HG03432 (cell line): ENCODE measurements at regions not wholly inside any gene's neighbourhood (a gene's known extent, or its start where the extent isn't known, plus 50 kb on each side); places are given as distances from the start of the nearest gene placed in this dataset.

ENCODE experiments used
- ATAC-seq: cut with Tn5 transposase; IDR thresholded peaks from one replicate; pipeline ENCODE4 v1.9.1; 2021; ENCODE audit warnings: mild to moderate bottlenecking, moderate library complexity; ENCODE audit not compliant: unreplicated experiment

DNA sequence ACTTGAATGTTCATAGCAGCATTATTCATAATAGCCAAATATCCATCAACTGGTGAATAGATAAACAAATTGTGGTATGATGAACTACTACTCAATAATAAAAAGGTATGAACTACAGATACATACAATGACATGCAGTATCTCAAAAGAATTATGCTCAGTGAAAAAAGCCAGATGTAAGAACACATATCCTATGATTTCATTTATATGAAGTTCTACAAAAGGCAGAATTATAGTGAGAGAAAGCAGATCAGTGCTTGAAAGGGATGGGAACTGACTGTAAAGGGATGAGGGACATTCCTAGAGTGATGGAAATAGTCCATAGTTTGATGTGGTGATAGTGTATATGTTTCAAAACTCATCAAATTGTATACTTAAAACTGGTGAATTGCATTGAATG is 339.0 kb downstream of the ENC1 start:
- no peak for ATAC-seq

DNA sequence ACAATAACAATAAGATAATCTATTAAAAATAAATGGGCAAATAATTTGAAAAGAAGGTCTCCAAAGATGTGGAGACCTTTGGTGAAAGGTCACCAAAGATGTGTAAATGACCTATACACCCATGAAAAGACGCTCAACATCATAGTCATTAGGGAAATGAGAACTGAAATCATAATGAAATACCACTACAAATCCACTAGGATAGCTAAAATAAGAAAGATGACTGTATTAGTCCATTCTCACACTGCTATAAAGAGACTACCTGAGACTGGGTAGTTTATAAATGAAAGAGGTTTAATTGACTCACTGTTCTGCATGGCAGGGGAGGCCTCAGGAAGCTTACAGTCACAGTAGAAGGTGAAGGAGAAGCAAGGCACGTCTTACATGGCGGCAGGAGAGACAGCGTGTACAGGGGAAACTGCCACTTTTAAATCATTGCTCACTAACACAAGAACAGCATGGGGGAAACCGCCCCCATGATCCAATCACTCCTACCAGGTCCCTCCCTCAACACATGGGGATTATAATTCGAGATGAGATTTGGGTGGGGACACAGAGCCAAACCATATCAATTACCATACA is 339.6 kb downstream of the ENC1 start:
- no peak for ATAC-seq

DNA sequence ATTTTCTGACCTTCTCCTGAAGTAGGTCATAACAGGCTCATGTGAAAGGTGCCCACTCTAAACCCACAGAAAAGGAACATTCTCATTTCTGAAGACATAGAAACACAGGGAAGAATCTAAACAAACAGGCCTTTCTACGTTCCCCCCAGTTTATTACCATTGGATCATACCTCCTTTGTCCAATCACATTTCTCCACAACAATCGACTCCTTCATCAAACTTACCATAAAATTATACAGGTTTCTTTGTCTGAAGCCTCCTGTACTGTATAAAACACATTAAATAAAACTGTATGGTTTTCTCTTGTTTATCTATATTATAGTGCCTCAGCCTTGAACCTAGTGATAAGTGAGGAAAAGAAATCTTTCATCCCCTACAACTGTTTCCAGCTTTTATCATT is 340.7 kb downstream of the ENC1 start:
- no peak for ATAC-seq

DNA sequence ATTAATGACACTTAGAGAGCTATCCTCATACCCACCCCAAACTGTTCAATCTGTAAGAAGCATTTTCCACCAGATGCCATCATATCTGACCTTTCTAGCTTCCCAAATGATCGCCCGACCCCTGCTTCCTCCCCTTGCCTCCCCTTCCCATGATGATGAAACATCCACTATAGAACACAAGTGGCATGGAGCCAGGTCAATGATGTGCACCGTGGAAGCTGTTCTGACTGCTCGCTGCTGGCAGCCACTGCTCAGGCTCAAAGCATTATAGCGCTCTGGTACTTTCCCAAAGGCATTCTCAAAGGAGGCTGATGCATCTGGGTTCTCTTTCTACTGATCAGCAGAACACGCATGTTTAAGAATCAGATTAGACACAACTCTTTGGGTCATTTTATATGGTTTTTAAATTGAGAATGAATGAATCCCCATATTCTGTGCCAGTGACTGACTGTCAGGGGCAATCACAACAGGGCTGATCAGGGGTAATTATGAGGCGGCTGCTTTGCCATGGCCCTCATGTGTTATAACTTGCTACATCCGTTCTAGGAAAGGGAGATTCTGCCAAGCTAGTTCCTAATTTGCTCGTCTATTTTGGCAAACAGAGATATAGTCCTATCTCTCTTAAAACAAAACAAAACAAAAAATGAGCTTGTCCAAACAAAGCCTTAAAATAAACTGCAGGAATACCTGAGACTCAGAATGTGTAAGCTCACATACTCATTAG is 343.7 kb downstream of the ENC1 start:
- ATAC-seq, result no peak

DNA sequence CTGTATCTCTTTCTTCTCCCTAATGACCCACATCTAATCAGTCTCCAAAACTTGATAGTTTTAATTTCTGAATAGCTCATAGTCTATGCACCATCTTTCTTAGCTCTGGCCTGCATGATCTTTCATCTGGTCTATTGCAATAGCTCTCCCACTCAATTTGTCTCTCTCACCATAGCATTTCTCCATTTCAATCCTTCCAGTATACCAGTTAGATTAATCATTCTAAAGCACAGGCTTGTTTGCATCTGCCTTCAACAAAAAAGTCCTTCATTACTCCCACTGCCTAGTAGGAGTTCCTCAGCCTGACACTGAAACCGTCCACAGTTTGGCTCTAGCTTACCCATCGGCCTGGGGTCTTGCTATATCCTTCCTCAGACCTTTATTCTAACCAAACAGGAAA is 344.9 kb downstream of the ENC1 start:
- no peak for ATAC-seq

DNA sequence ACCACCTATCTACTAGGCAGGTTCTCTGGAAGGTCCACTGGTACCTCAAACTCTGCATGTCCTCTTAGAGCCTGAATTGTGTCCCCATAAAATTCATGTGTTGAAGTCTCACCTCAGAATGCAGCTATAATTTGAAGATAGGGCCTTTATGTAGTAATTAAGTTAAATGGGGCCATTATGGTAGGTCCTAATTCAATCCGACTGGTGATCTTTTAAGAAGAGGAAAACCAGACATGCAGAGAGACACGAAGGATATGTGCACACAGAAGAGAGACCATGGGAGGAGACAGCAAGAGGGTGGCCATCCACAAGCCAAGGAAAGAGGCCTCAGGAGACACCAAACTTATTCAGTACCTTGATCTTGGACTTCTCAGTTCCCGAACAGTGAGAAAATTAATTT is 345.4 kb downstream of the ENC1 start:
- no peak for ATAC-seq

DNA sequence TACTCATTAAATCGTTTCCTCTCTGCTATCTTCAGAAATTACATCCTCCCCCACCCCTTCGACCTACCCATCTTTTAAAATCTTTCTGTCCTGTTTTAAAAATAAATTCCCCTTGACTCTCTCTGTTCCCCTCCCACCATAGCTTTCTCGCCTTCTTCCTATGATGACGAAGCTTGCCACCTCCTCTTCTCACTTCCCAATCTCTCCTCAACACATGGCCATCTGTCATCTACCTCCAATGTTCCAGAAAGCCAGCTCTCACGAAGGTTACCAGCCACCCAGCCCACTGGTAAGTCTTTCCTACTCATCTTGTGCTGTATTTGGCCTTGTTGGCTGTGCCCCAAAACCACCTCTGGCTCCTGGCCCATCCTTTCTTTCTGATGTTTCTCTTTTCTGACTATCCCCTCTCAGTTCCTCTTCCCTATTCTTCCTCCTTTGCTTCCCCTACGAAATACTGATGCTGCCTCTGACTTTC is 346.3 kb downstream of the ENC1 start:
- peak; percentile 81 for ATAC-seq

DNA sequence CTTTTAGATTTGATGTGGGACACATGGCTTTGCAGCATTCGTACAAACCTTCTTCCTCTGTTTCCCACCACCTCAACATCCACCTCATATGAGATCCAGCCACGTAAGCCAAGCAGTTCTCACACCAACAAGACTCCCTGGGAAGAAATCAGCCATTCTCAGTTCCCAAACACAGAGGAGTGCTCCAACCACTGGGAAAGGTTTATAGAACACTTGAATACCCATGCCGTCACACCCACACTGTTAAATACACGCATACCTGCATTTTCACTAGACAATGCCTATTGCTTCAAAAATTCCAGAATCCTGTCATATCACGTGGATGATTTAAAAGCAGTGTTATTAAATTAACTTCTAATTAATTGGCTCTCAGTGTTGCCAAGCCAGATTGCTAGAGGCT is 347.3 kb downstream of the ENC1 start:
- ATAC-seq, result no peak

DNA sequence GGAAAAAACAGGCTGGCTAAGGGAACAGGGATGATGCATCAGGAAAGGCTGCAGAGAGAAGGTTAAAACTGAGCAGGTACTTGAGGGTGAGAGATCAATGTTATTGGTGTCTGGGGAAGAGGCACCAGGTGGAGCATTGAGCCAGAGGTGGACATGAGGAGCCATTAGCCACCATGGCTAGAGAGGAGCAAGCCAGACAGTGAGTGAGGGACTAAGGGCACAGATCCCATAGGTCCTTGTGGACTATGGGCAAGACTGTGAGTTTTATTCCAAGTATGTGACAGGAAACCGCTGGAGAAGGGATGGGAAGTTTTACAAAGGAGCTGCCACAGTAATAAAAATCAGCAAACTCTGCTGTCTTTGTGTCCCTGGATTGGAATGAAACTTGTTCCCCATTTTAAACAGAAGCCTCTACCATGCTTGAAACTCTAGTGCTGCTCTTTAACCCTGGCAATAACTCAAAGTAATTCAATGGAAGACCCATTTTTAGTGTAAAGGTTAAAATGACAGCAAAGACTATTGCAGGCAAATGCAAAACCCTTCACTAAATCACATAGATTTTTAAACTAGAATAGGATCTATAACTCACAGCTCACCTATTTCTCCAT is 349.8 kb downstream of the ENC1 start:
- ATAC-seq, result no peak

DNA sequence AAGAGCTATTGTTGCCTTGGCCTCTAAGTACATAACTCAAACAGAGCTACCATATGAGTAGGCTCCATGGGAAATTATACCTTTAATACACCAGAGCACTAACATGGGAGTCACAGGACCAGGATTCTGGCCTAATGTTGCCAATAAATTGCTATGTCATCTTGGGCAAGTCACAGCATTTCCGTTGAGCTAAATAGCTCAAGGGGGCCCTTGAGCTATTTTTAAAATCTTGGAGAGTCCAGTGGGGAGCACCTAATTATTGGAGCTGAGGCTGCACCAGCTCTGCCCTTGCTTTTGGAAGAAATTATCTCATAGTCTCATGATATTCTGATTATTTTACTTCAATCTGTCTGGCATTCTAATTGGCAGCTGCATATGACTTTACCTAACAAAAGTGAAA is 350.8 kb downstream of the ENC1 start:
- ATAC-seq, result no peak

DNA sequence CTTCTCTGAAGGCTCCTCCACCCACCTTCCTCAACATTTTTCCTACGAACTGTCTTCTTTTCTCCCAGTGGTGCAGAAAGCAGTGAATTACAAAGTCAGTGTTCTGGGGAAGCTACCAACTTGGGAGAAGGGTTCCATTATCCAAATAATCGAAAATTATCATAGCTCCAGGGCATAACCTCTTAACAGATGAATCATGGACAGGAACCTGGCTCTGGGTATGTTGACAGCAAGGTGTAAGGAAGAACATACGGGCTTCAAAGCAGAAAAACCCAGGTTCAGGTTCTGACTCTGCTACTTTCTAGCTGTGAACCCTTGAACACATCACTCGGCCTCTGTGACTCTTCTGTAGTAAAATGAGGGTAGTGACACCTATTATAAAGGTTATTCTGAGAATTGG is 351.3 kb downstream of the ENC1 start:
- no peak for ATAC-seq

DNA sequence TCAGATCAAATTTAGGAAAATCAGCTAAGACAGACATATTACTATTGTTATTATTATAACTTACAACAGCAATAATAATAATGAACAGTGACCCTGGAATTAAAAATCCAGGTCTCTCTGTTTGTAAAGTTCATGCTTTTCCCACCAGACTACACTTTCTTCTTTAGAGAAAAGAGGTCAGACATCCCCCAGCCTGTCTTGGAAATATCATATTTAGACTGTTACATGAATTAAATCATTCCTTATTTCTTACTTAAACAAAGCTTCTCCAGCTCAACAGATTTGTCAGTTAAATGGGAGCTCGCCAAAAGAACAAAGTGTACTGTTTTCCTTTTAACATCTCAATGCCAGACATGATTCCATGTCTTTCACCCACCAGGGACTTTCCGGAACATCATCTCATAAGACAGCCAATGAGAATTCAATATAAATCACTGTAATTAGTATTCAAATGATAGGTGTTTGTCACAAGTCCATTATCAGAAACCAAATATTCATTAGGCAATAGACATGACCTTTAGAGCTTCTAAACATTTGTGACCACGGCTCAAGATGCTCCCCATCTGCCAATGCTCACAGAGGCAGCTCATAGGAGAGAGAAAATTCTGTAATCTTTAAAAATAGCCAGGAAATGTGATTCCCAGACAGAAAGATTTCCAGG is 351.9 kb downstream of the ENC1 start:
- ATAC-seq, result no peak

DNA sequence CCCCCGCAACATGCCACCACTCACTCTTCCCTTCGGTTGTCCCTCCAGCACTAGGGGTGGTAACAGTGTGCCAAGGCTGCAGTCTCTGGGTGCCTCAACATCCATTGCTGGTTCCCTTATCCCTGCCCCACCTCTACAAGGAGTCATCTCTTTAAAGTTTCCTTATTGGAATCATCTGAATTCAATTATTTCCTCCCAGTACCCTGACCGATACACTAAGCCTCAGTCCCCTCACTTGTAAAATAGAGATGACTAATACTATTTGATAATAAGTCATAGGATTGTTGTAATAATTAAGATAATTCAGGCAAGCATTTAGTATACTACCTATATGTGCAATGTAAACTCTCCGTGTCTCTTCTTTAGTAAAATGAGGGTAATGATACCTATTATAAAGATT is 352.5 kb downstream of the ENC1 start:
- no peak for ATAC-seq

DNA sequence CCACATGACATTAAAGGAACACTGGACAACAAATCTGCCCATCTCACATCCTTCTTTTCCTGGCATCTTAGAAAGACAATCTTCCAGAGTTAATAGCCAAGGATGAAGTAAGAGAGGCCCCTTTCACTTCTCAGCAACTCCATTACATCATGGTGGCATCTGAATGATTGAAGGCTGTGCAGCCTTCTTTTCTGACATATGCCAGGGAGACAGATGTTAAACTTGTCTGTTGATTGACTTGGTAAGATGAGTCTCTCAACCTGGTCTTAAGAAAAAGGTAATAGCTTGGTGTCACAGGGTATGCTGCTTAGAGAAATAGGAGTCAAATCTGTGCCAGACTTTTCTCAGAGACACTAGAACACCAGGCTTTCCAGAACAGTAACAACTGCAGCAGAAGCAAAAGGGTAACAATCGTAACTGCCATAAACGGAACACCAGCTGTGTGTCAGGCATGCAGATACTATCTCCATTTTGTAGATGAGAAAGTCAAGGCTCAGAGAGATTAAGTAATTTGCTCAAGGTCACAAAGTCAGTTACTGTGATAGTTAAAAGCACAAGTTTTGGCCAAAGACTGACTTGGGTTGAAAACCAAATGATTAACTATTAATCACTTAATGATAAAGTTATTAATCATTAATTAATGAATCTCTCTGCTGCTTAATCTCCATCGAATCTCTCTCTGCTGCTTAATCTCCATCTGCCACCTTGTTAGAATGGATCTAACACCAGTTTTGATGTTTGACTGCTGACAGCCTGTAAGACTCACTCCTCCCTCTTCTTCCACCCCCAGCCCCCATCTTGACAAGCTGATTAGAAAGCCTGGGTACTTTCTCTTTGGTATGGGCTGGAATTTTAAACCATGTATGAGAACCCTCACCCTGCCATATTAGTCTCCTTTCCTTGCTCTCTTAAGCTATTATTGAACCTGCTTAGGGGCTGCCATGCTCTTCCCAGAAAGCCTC is 353.5 kb downstream of the ENC1 start:
- ATAC-seq, result no peak

DNA sequence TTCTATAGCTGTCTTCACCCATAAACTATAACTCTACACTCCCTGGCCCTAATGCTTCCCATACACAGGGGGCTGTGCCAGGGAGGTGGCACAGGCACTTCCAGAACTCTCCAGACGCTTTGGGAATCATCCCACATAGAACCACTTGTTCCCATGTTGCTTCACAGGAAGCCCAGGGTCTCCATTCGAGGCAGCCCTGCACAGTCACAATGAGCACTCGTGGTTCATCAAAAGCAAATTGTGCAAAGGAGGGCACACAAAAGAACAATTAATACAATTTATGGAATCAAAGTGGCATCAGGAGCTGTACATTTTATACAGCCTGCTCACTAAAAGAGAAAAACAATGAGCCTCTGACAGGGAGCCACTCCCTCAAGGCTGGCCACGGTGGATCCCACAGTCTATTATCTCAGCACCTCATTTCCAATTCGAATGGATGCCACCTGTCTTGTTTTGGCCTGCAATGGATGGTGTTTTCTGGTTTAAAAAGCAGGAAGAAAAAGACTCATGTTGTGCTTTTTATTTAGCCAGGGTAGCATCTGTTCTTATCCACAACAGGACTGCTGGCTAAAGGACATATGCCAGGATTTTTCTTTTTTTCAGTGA is 354.8 kb downstream of the ENC1 start:
- ATAC-seq, result no peak

DNA sequence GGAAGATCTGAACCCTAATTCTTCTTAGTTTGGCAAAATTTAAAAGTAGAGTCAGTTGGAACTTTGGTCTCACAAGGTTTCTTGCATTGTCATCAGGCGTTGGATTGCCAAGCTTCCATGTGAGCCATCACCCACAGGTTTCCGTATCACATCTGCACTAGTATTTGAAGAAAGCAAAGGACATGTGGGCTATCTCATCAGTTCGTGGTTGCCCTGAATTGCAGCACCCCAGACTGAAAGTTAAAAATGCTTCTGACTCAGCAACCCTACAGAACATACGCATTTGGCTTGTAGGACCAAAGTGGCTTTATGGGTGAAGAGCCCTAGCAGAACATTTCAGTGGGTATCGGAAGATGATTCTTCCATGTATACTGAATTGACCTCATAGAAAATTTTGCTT is 358.0 kb downstream of the ENC1 start:
- ATAC-seq, result no peak

DNA sequence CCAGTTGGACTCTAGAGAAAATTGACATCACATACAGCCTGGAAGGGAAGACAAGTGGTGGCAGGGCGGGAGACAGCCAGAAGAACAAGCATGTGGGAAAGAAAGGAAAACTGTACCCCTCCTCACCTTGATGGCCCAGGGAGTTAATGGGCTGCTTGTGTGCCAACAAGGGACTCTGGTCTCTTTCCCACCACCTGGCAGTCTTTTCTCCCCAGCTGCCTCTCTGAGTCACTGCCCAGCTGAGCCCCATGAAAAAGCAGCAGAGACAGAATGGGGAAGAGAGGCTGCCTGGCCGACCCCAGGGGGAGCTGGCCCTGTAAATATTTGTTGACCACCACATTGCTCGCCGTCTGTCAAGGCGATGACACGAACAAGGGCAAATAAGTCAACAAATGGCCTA is 359.4 kb downstream of the ENC1 start:
- no peak for ATAC-seq

DNA sequence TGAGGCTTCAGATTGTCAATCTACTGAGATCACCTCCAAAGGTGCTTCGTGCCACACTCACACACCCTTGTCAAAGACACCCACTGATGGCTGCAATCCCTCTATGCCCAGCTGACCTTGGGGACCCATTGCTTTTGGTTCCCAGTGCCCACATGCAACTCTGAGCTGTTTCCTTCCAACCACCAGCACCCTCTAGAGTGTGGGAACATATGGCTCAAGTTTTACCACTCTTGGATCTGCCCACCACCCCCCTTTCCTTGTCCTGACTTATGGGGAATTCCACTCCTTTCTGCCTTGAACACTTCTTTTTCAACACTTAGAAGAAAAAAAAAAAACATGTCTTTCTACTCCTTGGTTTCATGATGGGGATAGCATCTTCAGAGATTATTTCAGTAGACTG is 360.2 kb downstream of the ENC1 start:
- ATAC-seq, result no peak

DNA sequence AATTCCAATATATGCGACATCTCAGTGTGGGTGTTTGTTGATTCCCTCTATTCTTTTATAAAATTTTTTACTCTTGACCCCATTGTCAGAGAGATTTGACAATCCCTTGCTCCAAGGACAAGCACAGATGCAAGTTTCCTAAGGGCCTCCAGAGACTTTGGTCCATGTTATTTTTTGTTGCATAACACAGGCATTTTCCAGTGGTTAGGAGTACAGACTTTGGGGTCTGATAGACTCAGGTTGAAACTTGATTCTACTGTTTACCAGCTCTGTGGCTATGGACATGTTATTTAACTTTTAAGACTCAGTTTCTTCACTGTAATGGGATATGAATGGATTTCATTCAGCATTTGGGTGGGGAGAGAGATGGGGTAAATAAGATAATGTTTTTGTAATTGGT is 361.3 kb downstream of the ENC1 start:
- ATAC-seq, result no peak

DNA sequence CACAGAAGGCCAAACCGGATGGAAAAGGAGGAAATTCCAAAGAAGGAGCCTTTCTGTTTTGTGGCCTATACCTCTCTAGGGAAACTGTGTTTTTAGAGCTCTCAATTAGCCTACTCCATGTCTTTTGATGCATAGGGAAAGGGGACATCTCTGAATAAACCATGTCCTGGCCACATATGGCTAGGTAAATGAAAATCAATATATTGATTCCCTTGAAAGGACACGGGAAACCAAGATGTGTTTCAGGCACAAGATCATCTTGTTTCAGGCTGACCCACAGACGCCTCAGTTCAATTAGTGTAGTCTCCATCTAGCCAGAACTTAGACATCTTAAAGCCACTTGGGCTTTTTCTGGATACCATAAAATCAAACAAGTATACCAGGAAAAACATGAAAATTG is 363.1 kb downstream of the ENC1 start:
- ATAC-seq, result no peak
